MM.1S (cell line): ENCODE measurements at regions not wholly inside any gene's neighbourhood (a gene's known extent, or its start where the extent isn't known, plus 50 kb on each side); places are given as distances from the start of the nearest gene placed in this dataset.

Experiments used
- DNase-seq: peaks from one replicate; pipeline ENCODE4 v3.0.0-alpha.2; 2015
- H2AFZ ChIP-seq: fragments of 300-600 bp; sonication (generic); 2 replicates; pipeline ENCODE4 v1.6.0; 2016; ENCODE audit warnings: antibody characterized with exemption, low read length
- H3F3A ChIP-seq: fragments of 300-600 bp; sonication (generic); 2 replicates; pipeline ENCODE4 v1.6.1; 2016; ENCODE audit warnings: mild to moderate bottlenecking, antibody characterized with exemption, low read length, moderate library complexity, mixed read lengths; ENCODE audit not compliant: insufficient read depth
- H3K27ac ChIP-seq: fragments of 300-600 bp; sonication (generic); 2 replicates; pipeline ENCODE4 v1.5.1; 2016; ENCODE audit warnings: mild to moderate bottlenecking, low read length
- H3K27me3 ChIP-seq: fragments of 300-600 bp; sonication (generic); replicated peaks from 2 replicates; pipeline ENCODE4 v1.6.0; 2016; ENCODE audit warnings: low read length; ENCODE audit not compliant: insufficient read depth
- H3K36me3 ChIP-seq: fragments of 300-600 bp; sonication (generic); replicated peaks from 2 replicates; pipeline ENCODE4 v1.6.1; 2016; ENCODE audit warnings: mild to moderate bottlenecking, low read length, mixed read lengths; ENCODE audit not compliant: insufficient read depth
- H3K4me1 ChIP-seq: fragments of 300-600 bp; sonication (generic); 2 replicates; pipeline ENCODE4 v1.6.1; 2016; ENCODE audit warnings: low read length, mixed read lengths
- H3K4me2 ChIP-seq: fragments of 300-600 bp; sonication (generic); 2 replicates; pipeline ENCODE4 v1.6.0; 2016; ENCODE audit warnings: low read depth, low read length
- H3K4me3 ChIP-seq: fragments of 300-600 bp; sonication (generic); 2 replicates; pipeline ENCODE4 v1.5.1; 2016; ENCODE audit warnings: low read length, mixed read lengths
- H3K79me2 ChIP-seq: fragments of 300-600 bp; sonication (generic); 2 replicates; pipeline ENCODE4 v1.6.1; 2016; ENCODE audit warnings: mixed run types, low read length, mixed read lengths
- H3K9ac ChIP-seq: fragments of 300-600 bp; sonication (generic); 2 replicates; pipeline ENCODE4 v1.6.1; 2016; ENCODE audit warnings: low read length, mixed read lengths
- H3K9me2 ChIP-seq: fragments of 300-600 bp; sonication (generic); replicated peaks from 2 replicates; pipeline ENCODE4 v1.6.1; 2016; ENCODE audit warnings: mild to moderate bottlenecking, low read length, mixed read lengths; ENCODE audit not compliant: insufficient read depth
- H3K9me3 ChIP-seq: fragments of 300-600 bp; sonication (generic); replicated peaks from 2 replicates; pipeline ENCODE4 v1.6.1; 2016; ENCODE audit warnings: mild to moderate bottlenecking, low read length, mixed read lengths; ENCODE audit not compliant: insufficient read depth
- H4K20me1 ChIP-seq: fragments of 300-600 bp; sonication (generic); 2 replicates; pipeline ENCODE4 v1.6.1; 2016; ENCODE audit warnings: mild to moderate bottlenecking, low read length, moderate library complexity, mixed read lengths; ENCODE audit not compliant: insufficient read depth
- CTCF ChIP-seq: fragments of 300-600 bp; sonication (generic); IDR thresholded peaks from 2 replicates; pipeline ENCODE4 v1.5.1; 2016; ENCODE audit warnings: antibody characterized with exemption, low read length, mixed read lengths
- EZH2 ChIP-seq: fragments of 300-600 bp; sonication (generic); optimal IDR thresholded peaks from 2 replicates; pipeline ENCODE3; 2017; ENCODE audit warnings: low read depth, mild to moderate bottlenecking, antibody characterized with exemption, low read length, mixed read lengths
- EZH2phosphoT487 ChIP-seq: fragments of 300-600 bp; sonication (generic); IDR thresholded peaks from 2 replicates; pipeline ENCODE4 v1.6.1; 2018; ENCODE audit warnings: antibody characterized with exemption, low read length

DNA sequence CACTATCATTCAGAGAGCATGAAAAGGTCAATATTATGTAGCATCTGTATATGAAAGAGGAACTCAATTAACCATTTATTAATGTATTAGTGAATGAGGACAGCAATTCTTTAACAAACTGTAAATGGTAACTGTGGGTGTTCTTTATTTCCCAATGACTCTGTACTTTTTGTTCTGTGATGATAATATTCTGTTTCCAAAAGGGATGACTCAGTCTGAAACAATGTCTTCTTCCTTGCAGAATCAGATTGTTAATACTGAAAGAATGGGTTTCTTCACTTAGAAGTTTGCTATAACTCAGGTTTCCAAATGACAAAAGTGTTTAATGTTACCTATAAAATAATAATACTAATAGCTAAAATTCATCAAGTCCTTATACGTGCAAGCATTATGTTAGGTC is 1518.7 kb upstream of the WWC1 start:
- H3K4me2 ChIP-seq: no peak overlapping the region
- H3K27ac ChIP-seq: no peak overlapping the region
- no peaks in the 10 kb centered on the region for H3F3A ChIP-seq
- no peak for DNase-seq
- TF ChIP-seq EZH2 (no peak), CTCF (no peak), EZH2phosphoT487 (no peak)
- no peaks in the 10 kb centered on the region for H4K20me1 ChIP-seq
- no peaks in the 10 kb centered on the region for H3K27me3 ChIP-seq
- no peak overlapping the region for H2AFZ ChIP-seq
- H3K9ac ChIP-seq: no peak overlapping the region
- H3K9me3 ChIP-seq: no peaks in the 10 kb centered on the region
- H3K9me2 ChIP-seq: no peaks in the 10 kb centered on the region
- no peaks in the 10 kb centered on the region for H3K79me2 ChIP-seq
- no peaks in the 10 kb centered on the region for H3K36me3 ChIP-seq
- no peak overlapping the region for H3K4me3 ChIP-seq
- H3K4me1 ChIP-seq: no peaks in the 10 kb centered on the region

GRCh38 chr5:166781737-166782136 is 1509.7 kb upstream of the WWC1 start:
- Histone ChIP-seq H3K27me3 (no peaks in the 10 kb centered on the region), H3K4me1 (no peaks in the 10 kb centered on the region), H3K9me3 (no peaks in the 10 kb centered on the region), H3K4me3 (no peak overlapping the region), H3K79me2 (no peaks in the 10 kb centered on the region), H4K20me1 (no peaks in the 10 kb centered on the region), H2AFZ (no peak overlapping the region), H3K27ac (no peak overlapping the region), H3K9ac (no peak overlapping the region), H3K4me2 (no peak overlapping the region), H3K36me3 (no peaks in the 10 kb centered on the region), H3F3A (no peaks in the 10 kb centered on the region), H3K9me2 (no peaks in the 10 kb centered on the region)
- no peak for DNase-seq
- TF ChIP-seq CTCF: no peak
- no peak for TF ChIP-seq EZH2
- TF ChIP-seq EZH2phosphoT487: no peak

DNA sequence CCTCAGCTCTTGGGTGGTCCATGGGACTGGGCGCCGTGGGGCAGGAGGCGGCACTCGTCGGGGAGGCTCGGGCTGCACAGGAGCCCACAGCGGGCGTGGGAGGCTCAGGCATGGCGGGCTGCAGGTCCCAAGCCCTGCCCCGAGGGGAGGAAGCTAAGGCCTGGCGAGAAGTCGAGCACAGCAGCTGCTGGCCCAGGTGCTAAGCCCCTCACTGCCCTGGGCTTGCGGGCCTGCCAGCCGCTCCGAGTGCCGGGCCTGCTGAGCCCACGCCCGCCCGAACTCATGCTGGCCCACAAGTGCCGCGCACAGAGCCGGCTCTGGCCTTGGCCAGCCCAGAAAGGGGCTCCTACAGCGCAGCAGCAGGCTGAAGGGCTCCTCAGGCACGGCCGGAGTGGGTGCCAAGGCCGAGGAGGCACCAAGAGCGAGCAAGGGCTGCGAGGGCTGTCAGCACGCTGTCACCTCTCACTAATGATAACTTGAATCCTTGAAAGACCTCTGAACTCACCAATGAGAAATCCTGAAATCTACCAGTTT is 1506.8 kb upstream of the WWC1 start:
- Histone ChIP-seq H3K27ac (no peak overlapping the region), H4K20me1 (no peaks in the 10 kb centered on the region), H3K36me3 (no peaks in the 10 kb centered on the region), H3K9me2 (no peaks in the 10 kb centered on the region), H3K4me3 (no peak overlapping the region), H3K27me3 (no peaks in the 10 kb centered on the region), H3K9ac (no peak overlapping the region), H3K79me2 (no peaks in the 10 kb centered on the region), H3K9me3 (no peaks in the 10 kb centered on the region), H2AFZ (no peak overlapping the region), H3F3A (no peaks in the 10 kb centered on the region), H3K4me1 (no peaks in the 10 kb centered on the region), H3K4me2 (no peak overlapping the region)
- no peak for DNase-seq
- TF ChIP-seq EZH2phosphoT487: no peak
- TF ChIP-seq CTCF: no peak
- TF ChIP-seq EZH2: no peak
